Frontal cortex (tissue), 3 donors: ENCODE measurements at regions not wholly inside any gene's neighbourhood (a gene's known extent, or its start where the extent isn't known, plus 50 kb on each side); places are given as distances from the start of the nearest gene placed in this dataset.
"Not testable (repeated sequence)": the region's sequence is repeated elsewhere in the genome, so short reads cannot be mapped to it uniquely, and the experiment has no call there.

Experiments used
- DNase-seq, 2 donors: peaks; one replicate each; pipeline ENCODE4 v3.0.0; 2012; ENCODE audit warnings: low spot score in 2 of 2
- FAIRE-seq: peaks from 2 replicates; lab custom pipeline; 2012; peaks lifted over from hg19 to GRCh38; lab: Jason Lieb, UNC
- donor health status: control.
- donor health status: control.
- donor health status: control.

DNA sequence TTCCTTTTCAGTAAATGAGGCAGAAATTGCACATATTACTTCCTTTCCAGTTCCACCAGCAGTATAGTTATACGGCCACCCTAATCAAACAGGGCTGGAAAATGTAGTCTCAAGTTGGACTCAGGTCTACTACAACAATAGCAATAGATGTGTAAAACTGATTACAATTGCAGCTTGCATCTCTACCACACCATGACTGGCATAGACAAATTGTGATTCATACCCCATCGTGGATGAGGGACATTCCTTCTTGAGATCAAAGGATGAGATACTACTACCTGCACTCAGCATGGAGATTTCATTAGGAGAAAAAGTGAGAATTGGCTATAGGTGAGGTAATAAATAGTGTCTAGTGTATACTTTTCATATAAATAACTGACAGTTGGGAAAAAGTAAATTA lies 1220.8 kb downstream of the TYW1 start:
- FAIRE-seq: no peak
- DNase-seq: no peak

GRCh38 chr7:68218461-68218860 lies 1221.8 kb downstream of the TYW1 start:
- FAIRE-seq (no peak), DNase-seq (no peak)

DNA sequence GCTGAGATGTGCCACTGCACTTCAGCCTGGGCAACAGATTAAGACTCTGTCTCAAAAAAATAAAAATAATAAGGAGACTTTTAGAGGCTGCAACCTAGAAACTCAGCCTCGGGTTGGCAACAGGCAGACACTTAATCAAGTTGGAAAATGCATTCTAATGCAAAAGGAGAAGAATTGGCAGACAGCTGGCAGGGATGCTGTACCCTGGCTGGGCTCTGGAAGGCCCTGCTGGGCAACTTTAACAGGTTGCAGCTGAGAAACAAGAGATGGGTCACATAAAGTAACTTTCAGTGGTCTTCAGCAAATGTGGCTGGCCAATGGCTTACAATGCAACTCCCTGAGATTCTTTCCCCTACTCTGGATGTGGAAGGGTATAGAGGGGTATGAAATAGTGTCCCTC lies 1225.7 kb downstream of the TYW1 start:
- FAIRE-seq: no peak
- DNase-seq: no peak

DNA sequence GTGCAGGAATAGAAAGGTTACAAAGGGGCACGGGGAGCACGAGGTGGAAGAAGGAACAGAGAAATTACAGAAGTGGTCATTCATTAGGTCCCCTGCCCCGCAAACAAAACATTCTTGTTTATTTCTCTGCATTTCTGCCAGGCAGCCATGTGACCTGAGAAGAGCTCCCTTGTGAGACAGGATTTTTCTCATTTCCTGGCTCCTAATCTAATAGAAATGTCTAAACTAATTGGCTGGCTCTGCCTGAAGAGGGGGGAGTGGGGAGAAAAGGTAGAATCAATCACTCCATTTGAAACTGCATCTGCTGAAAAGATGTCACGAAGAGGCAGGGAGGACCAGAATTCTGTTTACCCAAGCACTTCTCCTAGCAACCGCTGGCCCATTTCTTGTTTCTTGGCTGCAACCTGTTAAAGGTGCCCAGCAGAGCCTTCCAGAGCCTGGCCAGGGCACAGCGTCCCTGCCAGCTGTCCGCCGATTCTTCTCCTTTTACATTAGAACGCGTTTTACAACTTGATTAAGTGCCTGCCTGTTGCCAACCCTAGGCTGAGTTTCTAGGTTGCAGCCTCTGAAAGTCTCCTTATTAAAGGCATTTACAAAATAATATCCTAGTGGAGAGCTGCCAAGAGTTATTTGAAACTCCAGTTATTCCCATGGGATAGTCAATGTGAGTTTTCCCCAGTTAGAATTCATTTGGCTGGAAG lies 1227.6 kb downstream of the TYW1 start:
- FAIRE-seq: no peak

DNA sequence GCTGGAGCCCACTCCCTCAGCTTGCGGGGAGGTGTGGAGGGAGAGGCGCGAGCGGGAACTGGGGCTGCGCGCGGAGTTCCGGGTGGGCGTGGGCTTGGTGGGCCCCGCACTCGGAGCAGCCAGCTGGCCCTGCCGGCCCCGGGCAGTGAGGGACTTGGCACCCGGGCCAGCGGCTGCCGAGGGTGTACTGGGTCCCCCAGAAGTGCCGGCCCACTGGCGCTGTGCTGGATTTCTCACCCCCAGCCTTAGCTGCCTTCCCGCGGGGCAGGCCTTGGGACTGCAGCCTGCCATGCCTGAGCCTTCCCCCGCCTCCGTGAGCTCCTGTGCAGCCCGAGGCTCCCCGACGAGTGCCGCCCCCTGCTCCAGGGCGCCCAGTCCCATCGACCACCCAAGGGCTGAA lies 1234.4 kb downstream of the TYW1 start:
- DNase-seq, FAIRE-seq: not testable (repeated sequence)

More for the DNA sequence above, 1227.6 kb downstream of the TYW1 start:
- peak; percentile 16 to 23 for DNase-seq

DNA sequence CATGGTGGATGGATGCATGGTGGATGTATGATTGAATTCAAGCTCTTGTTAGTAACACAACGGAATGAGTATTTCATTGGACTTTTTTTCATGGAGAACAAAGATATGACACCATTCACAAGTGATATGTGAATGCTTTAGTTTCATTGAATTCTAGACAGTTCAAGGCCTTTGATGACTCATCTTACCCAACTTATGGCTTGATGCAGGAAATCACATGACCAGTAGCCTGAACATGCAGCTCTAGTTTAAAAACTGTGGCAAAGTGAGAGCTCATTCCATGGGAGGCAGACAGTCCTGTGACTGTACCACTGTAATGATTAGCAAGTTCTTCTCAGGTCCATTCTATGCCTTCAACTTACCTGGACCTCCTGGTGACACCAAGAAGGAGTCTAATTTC lies 1239.3 kb downstream of the TYW1 start:
- FAIRE-seq (no peak), DNase-seq (no peak)

- no peak for DNase-seq
Measured at GRCh38 chr7:68238204-68238805, 1241.7 kb downstream of the TYW1 start.

DNA sequence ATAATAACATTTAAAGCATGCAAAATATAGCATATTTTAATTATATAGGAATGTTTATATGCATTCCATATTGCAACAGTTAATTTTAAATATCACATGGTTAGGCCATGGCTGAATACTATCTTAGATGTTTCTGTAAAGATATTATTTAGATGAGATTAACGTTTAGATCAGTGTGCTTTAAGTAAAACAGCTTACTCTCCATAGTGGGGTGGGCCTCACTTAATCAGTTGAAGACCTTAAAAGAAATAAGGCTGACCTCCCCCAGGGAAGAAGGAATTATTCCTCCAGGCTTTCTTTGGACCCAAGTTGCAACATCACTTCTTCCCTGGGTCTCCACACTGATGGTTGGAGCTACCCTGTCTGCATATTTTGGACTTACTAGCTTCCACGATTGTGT lies 1246.5 kb downstream of the TYW1 start:
- no peak for FAIRE-seq
- no peak for DNase-seq

More at GRCh38 chr7:68238204-68238805, 1241.7 kb downstream of the TYW1 start:
- FAIRE-seq: no peak

GRCh38 chr7:68244389-68244788 lies 1247.8 kb downstream of the TYW1 start:
- DNase-seq: no peak
- no peak for FAIRE-seq

DNA sequence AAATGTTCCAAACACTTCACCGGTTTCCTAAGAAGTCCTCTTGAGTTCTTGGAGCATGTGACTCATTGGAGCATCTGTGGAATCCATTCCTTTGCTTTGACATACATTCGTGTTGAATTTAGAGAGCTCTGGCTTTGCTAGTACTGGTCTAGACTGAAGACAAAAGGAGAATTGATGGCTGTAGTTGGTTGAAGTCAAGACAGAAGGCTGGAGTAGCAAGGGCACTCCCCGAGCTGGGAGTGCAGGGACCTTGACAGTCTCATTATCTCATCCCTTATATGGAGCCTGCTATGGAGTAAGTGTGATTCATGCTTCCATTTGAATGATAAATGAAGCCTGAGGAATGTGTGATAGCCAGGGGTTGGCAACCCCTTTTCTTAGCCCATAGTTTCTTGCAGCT lies 1249.1 kb downstream of the TYW1 start:
- no peak for DNase-seq
- no peak for FAIRE-seq

DNA sequence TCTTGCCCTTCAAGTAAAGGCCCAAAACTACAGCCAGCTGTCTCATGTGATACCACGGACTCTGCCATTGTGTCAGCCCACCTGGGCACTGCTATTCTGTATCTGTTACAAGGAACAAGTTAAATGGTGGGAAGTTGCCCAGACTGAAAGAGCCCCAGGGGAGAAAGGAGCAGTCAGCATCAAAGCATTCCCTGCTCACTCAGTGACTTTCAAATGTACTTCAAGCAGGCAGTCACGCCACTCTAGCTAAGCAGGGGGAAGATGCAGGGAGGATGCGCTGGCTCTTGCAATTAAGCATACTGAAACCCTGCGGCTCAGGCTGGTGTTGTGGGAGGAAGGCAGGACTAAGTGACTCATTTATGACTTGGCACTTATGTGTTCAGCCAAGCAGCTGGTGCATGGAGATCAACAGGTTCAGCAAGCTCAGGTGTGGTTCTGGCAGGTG lies 1249.6 kb downstream of the TYW1 start:
- no peak for FAIRE-seq
- no peak for DNase-seq

DNA sequence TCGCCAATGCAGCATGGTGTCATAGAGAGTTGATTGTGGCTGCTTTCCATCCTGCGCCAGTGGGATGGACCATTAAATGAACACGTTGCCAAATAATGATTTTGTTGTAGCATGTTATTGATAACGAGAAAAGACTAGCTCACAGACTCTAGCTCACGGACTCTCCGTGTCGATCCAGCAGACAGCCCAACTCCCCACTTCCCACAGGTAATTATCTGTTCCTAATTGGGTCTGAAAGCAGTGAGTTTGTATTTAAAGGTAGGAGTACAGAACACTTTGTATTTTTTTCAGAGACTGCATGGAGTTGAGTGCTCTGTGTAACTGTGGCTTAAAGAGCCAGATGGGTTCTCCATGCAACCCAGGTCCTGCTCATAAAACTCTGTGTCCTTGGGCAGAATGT lies 1250.5 kb downstream of the TYW1 start:
- FAIRE-seq (no peak), DNase-seq (no peak)

GRCh38 chr7:68247571-68247970 lies 1250.9 kb downstream of the TYW1 start:
- DNase-seq (no peak), FAIRE-seq (no peak)

DNA sequence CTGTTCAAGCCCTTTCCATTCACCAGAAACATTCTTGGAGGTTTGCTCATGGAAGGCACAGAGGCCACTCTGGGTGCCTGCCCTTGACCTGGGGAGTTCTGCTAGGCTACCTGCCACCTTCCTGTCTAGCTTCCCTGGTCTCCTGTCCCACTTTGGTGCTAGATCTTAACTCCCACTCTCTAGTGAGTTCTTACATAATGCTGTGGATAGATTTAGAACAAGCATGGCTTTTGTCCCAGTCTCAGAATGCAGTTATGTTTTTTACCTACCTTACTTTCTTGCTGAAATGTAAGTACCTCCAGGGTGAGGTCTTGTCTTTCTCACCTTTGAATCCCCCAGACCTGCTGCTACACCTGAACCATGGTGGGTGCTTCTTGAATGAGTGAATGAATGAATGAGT lies 1252.3 kb downstream of the TYW1 start:
- FAIRE-seq: no peak
- no peak for DNase-seq

DNA sequence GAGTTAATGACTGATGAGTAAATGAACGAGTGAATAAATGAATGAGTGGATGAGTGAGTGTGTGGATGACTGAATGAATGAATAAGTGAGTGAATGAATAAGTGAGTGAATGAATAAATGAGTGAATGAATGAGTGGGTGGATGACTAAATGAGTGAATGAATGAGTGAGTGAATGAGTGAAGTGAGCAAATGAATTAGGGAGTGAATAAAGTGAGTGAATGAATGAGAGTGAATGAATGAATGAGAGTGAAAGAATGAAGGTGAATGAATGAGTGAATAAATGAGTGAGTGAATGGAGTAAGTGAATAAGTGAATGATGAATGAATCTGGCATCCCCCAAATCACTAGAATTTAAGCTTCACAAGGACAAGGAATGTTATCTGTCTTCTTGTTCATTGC lies 1253.0 kb downstream of the TYW1 start:
- FAIRE-seq: no peak
- no peak for DNase-seq

GRCh38 chr7:68250143-68250542 lies 1253.5 kb downstream of the TYW1 start:
- no peak for DNase-seq
- no peak for FAIRE-seq

DNA sequence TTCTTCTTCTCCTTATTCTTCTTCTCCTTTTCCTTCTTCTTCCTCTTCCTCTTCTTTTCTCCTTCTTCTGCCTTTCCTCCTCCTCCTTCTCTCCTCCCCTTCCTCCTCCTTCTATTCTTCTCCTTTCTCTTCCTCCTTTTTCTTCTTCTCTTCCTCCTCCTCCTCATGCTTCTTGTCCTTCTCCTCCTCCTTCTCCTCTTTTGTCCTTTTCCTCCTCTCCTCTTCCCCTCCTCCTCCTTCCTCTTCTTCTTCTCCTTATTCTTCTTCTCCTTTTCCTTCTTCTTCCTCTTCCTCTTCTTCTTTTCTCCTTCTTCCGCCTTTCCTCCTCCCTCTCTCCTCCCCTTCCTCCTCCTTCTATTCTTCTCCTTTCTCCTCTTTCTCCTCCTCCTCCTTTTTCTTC lies 1258.2 kb downstream of the TYW1 start:
- DNase-seq, FAIRE-seq: not testable (repeated sequence)

DNA sequence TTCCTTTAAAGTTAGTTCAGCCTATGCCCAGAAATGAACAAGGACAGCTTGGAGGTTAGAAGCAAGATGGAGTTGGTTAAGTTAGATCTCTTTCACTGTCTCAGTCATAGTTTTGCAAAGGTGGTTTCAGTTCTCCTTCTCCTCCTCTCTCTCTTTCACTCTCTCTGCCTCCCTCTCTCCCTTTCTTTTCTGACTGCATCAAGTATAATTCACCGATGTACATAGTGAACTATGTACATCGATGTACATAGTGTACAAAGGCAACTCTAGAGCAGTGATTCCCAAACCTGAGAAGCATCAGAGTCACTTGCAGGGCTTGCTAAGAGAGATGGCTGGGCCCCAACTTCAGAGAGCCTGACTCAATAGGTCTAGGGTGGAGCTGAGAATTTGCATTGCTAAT lies 1259.7 kb downstream of the TYW1 start:
- FAIRE-seq (no peak), DNase-seq (no peak)

- DNase-seq (no peak), FAIRE-seq (no peak)
Measured at GRCh38 chr7:68258609-68259008, 1262.0 kb downstream of the TYW1 start.

DNA sequence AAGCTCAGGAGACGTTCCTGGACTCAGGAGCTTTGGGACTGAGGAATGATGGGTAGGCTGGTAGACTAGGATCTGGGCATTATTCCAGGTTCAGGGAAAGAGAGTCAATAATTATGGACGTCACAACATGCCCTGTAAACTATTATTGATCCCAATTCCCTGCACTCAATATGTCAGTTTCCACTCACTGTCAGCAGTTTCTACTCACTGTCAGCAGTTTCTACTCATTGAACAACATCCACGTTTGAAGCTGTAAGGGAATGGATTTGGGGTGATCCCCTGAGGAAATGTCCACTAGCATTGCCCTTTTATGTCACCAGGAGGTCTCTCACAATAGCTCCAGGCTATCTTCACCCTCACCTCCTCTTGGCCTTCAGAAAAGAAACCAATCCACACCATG lies 1268.6 kb downstream of the TYW1 start:
- DNase-seq (no peak), FAIRE-seq (no peak)

DNA sequence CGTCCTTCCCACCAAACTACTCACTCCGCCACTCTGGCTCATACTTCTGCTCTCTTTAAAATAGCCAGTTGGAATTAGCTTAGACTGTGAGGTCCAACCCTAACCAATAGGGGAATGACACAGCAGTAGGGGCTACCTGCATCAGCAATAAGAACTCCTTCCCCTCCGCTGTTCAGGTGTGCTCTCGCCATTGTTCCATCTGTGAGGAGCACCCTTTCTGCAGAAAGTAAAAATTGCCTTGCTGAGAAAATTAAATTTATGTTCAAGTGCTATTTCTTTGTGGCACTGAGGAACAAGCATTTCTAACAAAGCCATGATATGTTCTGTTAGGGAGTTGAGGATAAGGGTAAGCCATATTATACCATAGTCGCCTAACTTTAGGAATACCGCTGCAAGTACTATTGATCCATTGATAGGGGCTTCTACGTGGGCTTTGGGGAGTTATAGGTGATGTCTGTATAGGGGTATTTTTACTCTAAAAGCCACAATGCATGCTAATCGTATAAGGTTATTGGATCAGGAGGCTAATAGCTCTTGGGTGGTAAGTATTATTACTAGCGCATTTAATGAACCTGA lies 1269.5 kb downstream of the TYW1 start:
- DNase-seq: no peak
- FAIRE-seq: no peak
